ENCODE measurements at regions not wholly inside any gene's neighbourhood (a gene's known extent, or its start where the extent isn't known, plus 50 kb on each side); places are given as distances from the start of the nearest gene placed in this dataset.
"Not testable (repeated sequence)": the region's sequence is repeated elsewhere in the genome, so short reads cannot be mapped to it uniquely, and the experiment has no call there.

GRCh38 chr16:29114574-29114973, 129.7 kb downstream of the LAT start:
- Histone ChIP-seq H3K27ac (peak overlapping the region in 1 of 4 donors; percentile 30), H3K4me1 (peaks cover 3 to 7% (median 4%) of the 10 kb centered on the region in 4 donors), H3K27me3 (no peaks in the 10 kb centered on the region), H3K4me3 (no peak overlapping the region), H3K36me3 (no peaks in the 10 kb centered on the region), H3K9me3 (no peaks in the 10 kb centered on the region)
- DNase-seq, result no peak
- TF ChIP-seq CTCF (IDR thresholded peaks at IDR 0.05), result no peak
- TF ChIP-seq EP300 (IDR thresholded peaks at IDR 0.05; ENCODE audit: low read depth), result no peak
- no peak for TF ChIP-seq POLR2A (IDR thresholded peaks at IDR 0.05)
- no peak for TF ChIP-seq POLR2AphosphoS5 (IDR thresholded peaks at IDR 0.05)
- WGBS, 2 donors (ENCODE audit: low coverage in 1 of 2), result 83 to 88% methylated on average over 6 of the region's 6 CpGs
- intact Hi-C loops (cut with DNase I; ENCODE audit: low total_unique reads) (no loop called here), in situ Hi-C loops (cut with MboI; ENCODE audit: low pct_ligation_motif_present in 1 of 4, low pct_unique_long_range_greater_than_20kb in 1 of 4, low sequenced_read_pairs in 3 of 4) (no loop called here)

- H3K9me3 ChIP-seq; in situ Hi-C loops (cut with MboI; ENCODE audit: low pct_ligation_motif_present in 1 of 4, low pct_unique_long_range_greater_than_20kb in 1 of 4, low sequenced_read_pairs in 3 of 4); H3K27me3 ChIP-seq; intact Hi-C loops (cut with DNase I; ENCODE audit: low total_unique reads); DNase-seq; H3K36me3 ChIP-seq; H3K4me3 ChIP-seq; H3K4me1 ChIP-seq; H3K27ac ChIP-seq: not testable (repeated sequence)
- 72% methylated on average over 1 of the region's 1 CpG; no CpG with 5 or more reads in 1 of the 2 donors for WGBS, 2 donors (ENCODE audit: low coverage in 1 of 2)
These were observed 128.6 kb downstream of the LAT start for GRCh38 chr16:29113446-29113845.

- in situ Hi-C loops (cut with MboI; ENCODE audit: low pct_ligation_motif_present in 1 of 4, low pct_unique_long_range_greater_than_20kb in 1 of 4, low sequenced_read_pairs in 3 of 4) (no loop called here), intact Hi-C loops (cut with DNase I; ENCODE audit: low total_unique reads) (no loop called here)
- Histone ChIP-seq H3K4me1 (peaks cover 3 to 7% (median 4%) of the 10 kb centered on the region in 4 donors), H3K27ac (no peak overlapping the region), H3K9me3 (no peaks in the 10 kb centered on the region), H3K36me3 (no peaks in the 10 kb centered on the region), H3K4me3 (no peak overlapping the region), H3K27me3 (no peaks in the 10 kb centered on the region)
- no peak for DNase-seq
- WGBS, 2 donors (ENCODE audit: low coverage in 1 of 2), result 96 to 100% methylated on average over 1 to 4 of the region's 4 CpGs
- TF ChIP-seq POLR2AphosphoS5 (IDR thresholded peaks at IDR 0.05), result no peak
- TF ChIP-seq CTCF (IDR thresholded peaks at IDR 0.05), result no peak
- TF ChIP-seq EP300 (IDR thresholded peaks at IDR 0.05; ENCODE audit: low read depth), result no peak
- TF ChIP-seq POLR2A (IDR thresholded peaks at IDR 0.05), result no peak
These were observed 128.0 kb downstream of the LAT start for GRCh38 chr16:29112755-29113347.

- H3K27me3 ChIP-seq; intact Hi-C loops (cut with DNase I; ENCODE audit: low total_unique reads); DNase-seq; H3K4me3 ChIP-seq; H3K27ac ChIP-seq; H3K4me1 ChIP-seq; H3K9me3 ChIP-seq; in situ Hi-C loops (cut with MboI; ENCODE audit: low pct_ligation_motif_present in 1 of 4, low pct_unique_long_range_greater_than_20kb in 1 of 4, low sequenced_read_pairs in 3 of 4); H3K36me3 ChIP-seq: not testable (repeated sequence)
- WGBS, 2 donors (ENCODE audit: low coverage in 1 of 2), result 55 to 73% methylated on average over 4 to 8 of the region's 8 CpGs
These were observed 127.2 kb downstream of the LAT start for GRCh38 chr16:29111901-29112680.

GRCh38 chr16:29111421-29111820, 126.6 kb downstream of the LAT start:
- intact Hi-C loops (cut with DNase I; ENCODE audit: low total_unique reads) (no loop called here), in situ Hi-C loops (cut with MboI; ENCODE audit: low pct_ligation_motif_present in 1 of 4, low pct_unique_long_range_greater_than_20kb in 1 of 4, low sequenced_read_pairs in 3 of 4) (no loop called here)
- Histone ChIP-seq H3K27ac (no peak overlapping the region), H3K9me3 (no peaks in the 10 kb centered on the region), H3K4me3 (no peak overlapping the region), H3K4me1 (peaks cover 3 to 12% (median 4%) of the 10 kb centered on the region in 4 donors), H3K36me3 (no peaks in the 10 kb centered on the region), H3K27me3 (no peaks in the 10 kb centered on the region)
- 95 to 100% methylated on average over 2 to 5 of the region's 5 CpGs for WGBS, 2 donors (ENCODE audit: low coverage in 1 of 2)
- no peak for DNase-seq
- no peak for TF ChIP-seq POLR2A (IDR thresholded peaks at IDR 0.05)
- TF ChIP-seq POLR2AphosphoS5 (IDR thresholded peaks at IDR 0.05), result no peak
- no peak for TF ChIP-seq EP300 (IDR thresholded peaks at IDR 0.05; ENCODE audit: low read depth)
- no peak for TF ChIP-seq CTCF (IDR thresholded peaks at IDR 0.05)

GRCh38 chr16:29108625-29109169, 123.8 kb downstream of the LAT start:
- H3K27ac ChIP-seq; DNase-seq; in situ Hi-C loops (cut with MboI; ENCODE audit: low pct_ligation_motif_present in 1 of 4, low pct_unique_long_range_greater_than_20kb in 1 of 4, low sequenced_read_pairs in 3 of 4); H3K9me3 ChIP-seq; intact Hi-C loops (cut with DNase I; ENCODE audit: low total_unique reads); H3K36me3 ChIP-seq; H3K27me3 ChIP-seq; H3K4me3 ChIP-seq; H3K4me1 ChIP-seq: not testable (repeated sequence)
- WGBS, 2 donors (ENCODE audit: low coverage in 1 of 2), result 67 to 91% methylated on average over 4 to 5 of the region's 6 CpGs

Data from transverse colon (tissue), 4 donors.